WTC11 (cell line): ENCODE measurements at regions not wholly inside any gene's neighbourhood (a gene's known extent, or its start where the extent isn't known, plus 50 kb on each side); places are given as distances from the start of the nearest gene placed in this dataset.

Experiments used
- ATAC-seq: fragments of 200-7000 bp; cut with Tn5 transposase; 2 replicates; pipeline ENCODE4 v1.10.0; 2021; ENCODE audit warnings: mild to moderate bottlenecking, moderate library complexity
- CTCF ChIA-PET: fragments of 300-600 bp; sonication (Branson Sonifier 250); formaldehyde crosslinking; loops from one replicate; lab custom pipeline; 2021; ENCODE audit warnings: antibody characterized with exemption; lab: Charles Lee
- POLR2A ChIA-PET: fragments of 350-600 bp; sonication (Branson Sonifier 250); formaldehyde crosslinking; loops from one replicate; lab custom pipeline; 2021; ENCODE audit warnings: antibody characterized with exemption; lab: Charles Lee
- DNase-seq: peaks from one replicate; pipeline ENCODE4 v3.0.0; 2021; ENCODE audit warnings: low spot score
- H3K27ac Mint-ChIP-seq: 2 replicates; pipeline ENCODE4 v1.8.0; 2021; ENCODE audit warnings: mixed read lengths
- H3K27me3 Mint-ChIP-seq: 2 replicates; pipeline ENCODE4 v1.8.0; 2021; ENCODE audit warnings: low read depth, mild to moderate bottlenecking, moderate library complexity, mixed read lengths
- H3K36me3 Mint-ChIP-seq: 2 replicates; pipeline ENCODE4 v1.8.0; 2021; ENCODE audit warnings: mixed read lengths
- H3K4me1 Mint-ChIP-seq: 2 replicates; pipeline ENCODE4 v1.8.0; 2022; ENCODE audit warnings: mixed read lengths
- H3K4me3 Mint-ChIP-seq: 2 replicates; pipeline ENCODE4 v1.8.0; 2021; ENCODE audit warnings: mild to moderate bottlenecking, moderate library complexity, mixed read lengths
- H3K9me3 Mint-ChIP-seq: 2 replicates; pipeline ENCODE4 v1.8.0; 2021; ENCODE audit warnings: mixed read lengths
- AFF4 ChIP-seq: sonication (generic); formaldehyde crosslinking; IDR thresholded peaks from 2 replicates; pipeline ENCODE4 v1.8.1; 2023; ENCODE audit warnings: mild to moderate bottlenecking, missing genetic modification reagents, borderline replicate concordance
- AR ChIP-seq: fragments of 250-450 bp; sonication (Bioruptor Pico); IDR thresholded peaks from 2 replicates; pipeline ENCODE4 v1.9.0; 2021; ENCODE audit warnings: mild to moderate bottlenecking
- ATF3 ChIP-seq: sonication (generic); formaldehyde crosslinking; conservative IDR thresholded peaks from 2 replicates; pipeline ENCODE4 v1.8.1; 2022; ENCODE audit warnings: mild to moderate bottlenecking, missing genetic modification reagents
- CREM ChIP-seq: sonication (generic); formaldehyde crosslinking; IDR thresholded peaks from 2 replicates; pipeline ENCODE4 v1.8.1; 2022; ENCODE audit warnings: mild to moderate bottlenecking, missing genetic modification reagents, moderate library complexity
- EMX1 ChIP-seq: fragments of 250-450 bp; sonication (Bioruptor Pico); IDR thresholded peaks from 2 replicates; pipeline ENCODE4 v1.8.0; 2021; ENCODE audit warnings: mild to moderate bottlenecking
- ESRRA ChIP-seq: sonication (generic); formaldehyde crosslinking; IDR thresholded peaks from 2 replicates; pipeline ENCODE4 v1.8.1; 2022; ENCODE audit warnings: mild to moderate bottlenecking, missing genetic modification reagents, borderline replicate concordance
- FOXJ3 ChIP-seq: sonication (generic); formaldehyde crosslinking; IDR thresholded peaks from 2 replicates; pipeline ENCODE4 v1.9.0; 2021; ENCODE audit warnings: missing genetic modification reagents, mild to moderate bottlenecking, borderline replicate concordance
- HMGA2 ChIP-seq: fragments of 250-450 bp; sonication (Bioruptor Pico); IDR thresholded peaks from 2 replicates; pipeline ENCODE4 v1.4.0; 2021; ENCODE audit warnings: mild to moderate bottlenecking, moderate library complexity
- JAZF1 ChIP-seq: fragments of 250-450 bp; sonication (Bioruptor Pico); IDR thresholded peaks from 2 replicates; pipeline ENCODE4 v1.9.0; 2021; ENCODE audit warnings: moderate library complexity, mild to moderate bottlenecking, inconsistent platforms
- NFATC4 ChIP-seq: fragments of 250-450 bp; sonication (Bioruptor Pico); IDR thresholded peaks from 2 replicates; pipeline ENCODE4 v1.9.0; 2021; ENCODE audit warnings: mild to moderate bottlenecking
- NR1H2 ChIP-seq: sonication (generic); formaldehyde crosslinking; IDR thresholded peaks from 2 replicates; pipeline ENCODE4 v1.9.0; 2021; ENCODE audit warnings: mild to moderate bottlenecking, moderate library complexity, missing genetic modification reagents
- OVOL2 ChIP-seq: fragments of 250-450 bp; sonication (Bioruptor Pico); IDR thresholded peaks from 2 replicates; pipeline ENCODE4 v1.9.0; 2021; ENCODE audit warnings: mild to moderate bottlenecking, borderline replicate concordance
- SMAD3 ChIP-seq: sonication (generic); formaldehyde crosslinking; IDR thresholded peaks from 2 replicates; pipeline ENCODE4 v1.8.0; 2022; ENCODE audit warnings: missing genetic modification reagents, mild to moderate bottlenecking, borderline replicate concordance
- SMAD4 ChIP-seq: sonication (generic); formaldehyde crosslinking; IDR thresholded peaks from 2 replicates; pipeline ENCODE4 v1.8.0; 2022; ENCODE audit warnings: mild to moderate bottlenecking, missing genetic modification reagents
- TCF7 ChIP-seq: sonication (generic); formaldehyde crosslinking; IDR thresholded peaks from 2 replicates; pipeline ENCODE4 v1.8.0; 2022; ENCODE audit warnings: mild to moderate bottlenecking, low read depth, missing genetic modification reagents, moderate library complexity
- TP53 ChIP-seq: sonication (generic); formaldehyde crosslinking; IDR thresholded peaks from 2 replicates; pipeline ENCODE4 v1.8.1; 2023; ENCODE audit warnings: mild to moderate bottlenecking, missing genetic modification reagents
- USF1 ChIP-seq: sonication (generic); formaldehyde crosslinking; IDR thresholded peaks from 2 replicates; pipeline ENCODE4 v1.8.0; 2022; ENCODE audit warnings: mild to moderate bottlenecking, missing genetic modification reagents
- ZBTB21 ChIP-seq: sonication (generic); formaldehyde crosslinking; IDR thresholded peaks from 2 replicates; pipeline ENCODE4 v1.8.1; 2023; ENCODE audit warnings: mild to moderate bottlenecking, missing genetic modification reagents, borderline replicate concordance
- ZNF219 ChIP-seq: sonication (generic); formaldehyde crosslinking; IDR thresholded peaks from 2 replicates; pipeline ENCODE4 v1.8.0; 2023; ENCODE audit warnings: missing genetic modification reagents, mild to moderate bottlenecking, borderline replicate concordance
- ZNF281 ChIP-seq: sonication (generic); formaldehyde crosslinking; IDR thresholded peaks from 2 replicates; pipeline ENCODE4 v1.8.0; 2023; ENCODE audit warnings: mild to moderate bottlenecking, missing genetic modification reagents
- ZNF317 ChIP-seq: sonication (generic); formaldehyde crosslinking; IDR thresholded peaks from 2 replicates; pipeline ENCODE4 v1.8.1; 2023; ENCODE audit warnings: low read depth, mild to moderate bottlenecking, moderate library complexity, missing genetic modification reagents, borderline replicate concordance
- ZSCAN18 ChIP-seq: fragments of 250-450 bp; sonication (Bioruptor Pico); IDR thresholded peaks from 2 replicates; pipeline ENCODE4 v2.1.2; 2022; ENCODE audit warnings: mild to moderate bottlenecking, moderate library complexity

GRCh38 chr4:107562316-107562715, 157.7 kb downstream of the PAPSS1 start:
- ATAC-seq (no peak), DNase-seq (no peak)
- CTCF ChIA-PET, result no interaction called here
- TF ChIP-seq EMX1 (CRISPR knock-in tag) (no peak), SMAD4 (CRISPR knock-in tag) (no peak), HMGA2 (CRISPR knock-in tag) (no peak), AR (CRISPR knock-in tag) (no peak), TCF7 (CRISPR knock-in tag) (no peak), ATF3 (CRISPR knock-in tag) (no peak), NR1H2 (CRISPR knock-in tag) (no peak)
- H3K27me3 Mint-ChIP-seq, result no peaks in the 10 kb centered on the region
- peaks cover 17% of the 10 kb centered on the region for H3K4me1 Mint-ChIP-seq
- H3K4me3 Mint-ChIP-seq, result no peak overlapping the region
- no peak overlapping the region for H3K27ac Mint-ChIP-seq
- H3K9me3 Mint-ChIP-seq, result peaks cover 10% of the 10 kb centered on the region; the same call in 1 of the 2 replicates
- peaks cover 4% of the 10 kb centered on the region; the same call in 1 of the 2 replicates for H3K36me3 Mint-ChIP-seq
- POLR2A ChIA-PET, result interaction anchor here (0.5 kb wide), 1 partner anchor 530 kb away, joined by 3 read pairs; no protein-coding TSS in a partner anchor

GRCh38 chr4:107561481-107561880, 158.6 kb downstream of the PAPSS1 start:
- no peak overlapping the region for H3K27ac Mint-ChIP-seq
- H3K27me3 Mint-ChIP-seq, result no peaks in the 10 kb centered on the region
- TF ChIP-seq OVOL2 (CRISPR knock-in tag), result no peak
- no peak for TF ChIP-seq CREM
- no peak for TF ChIP-seq ZBTB21 (CRISPR knock-in tag)
- no peak for TF ChIP-seq ESRRA (CRISPR knock-in tag)
- TF ChIP-seq ZNF281 (CRISPR knock-in tag), result no peak
- peaks cover 17% of the 10 kb centered on the region for H3K4me1 Mint-ChIP-seq
- ATAC-seq (no peak), DNase-seq (no peak)
- ChIA-PET CTCF (no interaction called here), POLR2A (no interaction called here)
- peaks cover 10% of the 10 kb centered on the region; the same call in 1 of the 2 replicates for H3K9me3 Mint-ChIP-seq
- H3K36me3 Mint-ChIP-seq, result peaks cover 4% of the 10 kb centered on the region; the same call in 1 of the 2 replicates
- no peak overlapping the region for H3K4me3 Mint-ChIP-seq

GRCh38 chr4:107559653-107560052, 160.4 kb downstream of the PAPSS1 start:
- Mint-ChIP-seq H3K27me3 (no peaks in the 10 kb centered on the region), H3K27ac (no peak overlapping the region)
- CTCF ChIA-PET, result no interaction called here
- TF ChIP-seq ZSCAN18 (CRISPR knock-in tag) (no peak), USF1 (no peak), NFATC4 (CRISPR knock-in tag) (no peak), JAZF1 (CRISPR knock-in tag) (no peak), ZBTB21 (CRISPR knock-in tag) (no peak), ZNF219 (CRISPR knock-in tag) (no peak), ZNF317 (CRISPR knock-in tag) (no peak), TP53 (CRISPR knock-in tag) (no peak), AFF4 (CRISPR knock-in tag) (no peak), FOXJ3 (no peak), SMAD3 (CRISPR knock-in tag) (no peak)

More at GRCh38 chr4:107559653-107560052, 160.4 kb downstream of the PAPSS1 start:
- POLR2A ChIA-PET, result no interaction called here
- H3K4me3 Mint-ChIP-seq, result no peak overlapping the region
- peaks cover 9% of the 10 kb centered on the region for H3K4me1 Mint-ChIP-seq
- DNase-seq (no peak), ATAC-seq (no peak)
- H3K9me3 Mint-ChIP-seq, result peaks cover 11% of the 10 kb centered on the region
- H3K36me3 Mint-ChIP-seq, result peaks cover 4% of the 10 kb centered on the region; the same call in 1 of the 2 replicates
